GM21576 (cell line): ENCODE measurements at regions not wholly inside any gene's neighbourhood (a gene's known extent, or its start where the extent isn't known, plus 50 kb on each side); places are given as distances from the start of the nearest gene placed in this dataset.

Experiments used
- ATAC-seq: cut with Tn5 transposase; IDR thresholded peaks from one replicate; pipeline ENCODE4 v1.9.1; 2021; ENCODE audit warnings: mild to moderate bottlenecking, moderate library complexity; ENCODE audit not compliant: unreplicated experiment

DNA sequence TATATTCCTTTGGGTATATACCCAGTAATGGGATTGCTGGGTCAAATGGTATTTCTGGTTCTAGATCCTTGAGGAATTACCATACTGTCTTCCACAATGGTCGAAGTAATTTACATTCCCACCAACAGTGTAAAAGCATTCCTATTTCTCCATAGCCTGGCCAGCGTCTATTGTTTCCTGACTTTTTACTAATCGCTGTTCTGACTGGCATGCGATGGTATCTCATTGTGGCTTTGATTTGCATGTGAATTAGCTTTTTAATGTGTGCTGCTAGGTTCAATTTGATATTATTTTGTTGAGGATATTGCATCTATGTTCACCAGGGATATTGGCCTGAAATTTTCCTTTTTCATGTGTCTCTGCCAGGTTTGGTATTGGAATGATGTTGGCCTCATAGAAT lies 67.4 kb upstream of the VRK2 start:
- no peak for ATAC-seq

- ATAC-seq = no peak
These were observed 65.4 kb upstream of the VRK2 start for GRCh38 chr2:57981083-57981768.

DNA sequence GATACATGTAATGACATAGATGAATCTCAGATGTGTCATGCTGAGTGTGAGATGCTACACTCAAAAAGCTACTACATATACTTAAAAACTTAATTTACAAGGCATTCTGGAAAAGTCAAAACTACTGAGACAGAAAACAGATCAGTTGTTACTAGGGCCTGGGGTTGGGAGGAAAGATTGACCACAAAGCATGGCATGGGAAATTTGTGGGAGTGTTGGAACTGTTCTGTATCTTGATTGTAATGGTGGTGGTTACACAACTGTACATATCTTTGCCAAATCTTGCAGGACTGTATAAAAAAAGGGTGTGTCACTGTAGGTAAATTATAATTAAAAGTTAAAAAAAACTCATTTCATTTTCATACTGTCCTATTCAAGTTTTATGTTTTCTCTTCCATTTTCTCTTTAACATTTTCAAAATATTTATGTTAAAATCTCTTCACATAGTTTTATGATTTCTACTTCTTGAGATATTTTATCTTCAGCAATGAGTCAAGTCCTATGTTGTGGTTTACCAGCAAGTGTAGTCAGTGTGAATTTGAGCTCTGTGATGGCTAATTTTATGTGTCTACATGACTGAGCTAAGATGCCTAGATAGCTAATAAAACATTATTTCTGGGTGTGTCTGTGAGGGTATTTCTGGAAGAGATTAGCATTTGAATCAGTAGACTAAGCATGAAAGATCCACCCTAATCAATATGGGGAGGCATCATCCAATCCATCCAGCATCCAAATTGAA lies 58.6 kb upstream of the VRK2 start:
- no peak for ATAC-seq

DNA sequence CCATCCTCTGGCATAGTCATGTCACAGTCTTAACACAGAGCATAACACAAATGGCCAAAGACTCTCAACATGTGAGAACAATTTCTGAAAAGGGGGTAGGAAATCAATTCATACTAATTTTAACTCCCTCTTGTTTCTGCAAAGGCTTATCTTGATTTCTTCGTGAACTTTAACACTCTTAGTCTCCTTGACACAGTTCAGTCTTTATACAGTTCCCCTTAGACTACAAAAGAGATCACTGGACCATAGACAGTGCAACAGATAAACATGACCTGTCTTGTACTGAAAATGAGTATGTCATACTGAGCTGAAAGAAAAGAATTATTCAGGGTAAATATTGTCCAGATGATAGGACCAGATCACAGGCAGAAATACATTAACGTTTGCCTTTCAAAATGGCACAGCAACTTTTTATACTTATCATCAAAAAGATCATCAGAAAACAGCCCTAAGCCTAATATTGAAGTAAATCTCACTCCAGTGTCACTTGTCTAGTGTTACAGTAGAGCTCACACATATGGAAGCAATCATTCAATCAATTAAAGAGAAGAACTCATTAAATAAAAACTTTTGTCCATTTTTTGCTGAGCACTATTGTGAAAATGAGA lies 56.4 kb upstream of the VRK2 start:
- no peak for ATAC-seq
